A549 (cell line): ENCODE measurements at regions not wholly inside any gene's neighbourhood (a gene's known extent, or its start where the extent isn't known, plus 50 kb on each side); places are given as distances from the start of the nearest gene placed in this dataset.

Source experiments
- CEBPB ChIP-seq, 2 experiments: fragments of >200 bp in 1 of 2; sonication (Bioruptor Twin) in 1 of 2; formaldehyde crosslinking in 1 of 2; IDR thresholded peaks; 2 replicates each; pipeline ENCODE4 v1.6.1; 2012 to 2016
- FOSB ChIP-seq: fragments of 250-450 bp; sonication (Bioruptor Pico); IDR thresholded peaks from 2 replicates; pipeline ENCODE4 v1.5.0; 2020; ENCODE audit warnings: mild to moderate bottlenecking, moderate library complexity
- JUN ChIP-seq, 2 experiments: fragments of >200 bp; sonication (Bioruptor Twin); formaldehyde crosslinking; IDR thresholded peaks; 2 replicates in 1 of 2; 3 replicates in 1 of 2; pipeline ENCODE4 v1.6.1; 2016 to 2017
- KDM1A ChIP-seq: fragments of 200-600 bp; sonication (generic); IDR thresholded peaks from 2 replicates; pipeline ENCODE4 v1.6.1; 2016; ENCODE audit warnings: low read depth, mild to moderate bottlenecking
- KDM5A ChIP-seq: fragments of 200-600 bp; sonication (generic); IDR thresholded peaks from 2 replicates; pipeline ENCODE4 v1.6.1; 2016; ENCODE audit warnings: antibody characterized with exemption, mild to moderate bottlenecking
- MAFK ChIP-seq: fragments of 450-650 bp; IDR thresholded peaks from 2 replicates; pipeline ENCODE4 v1.6.1; 2014; ENCODE audit not compliant: partially characterized antibody
- MAZ ChIP-seq: fragments of 150-350 bp; IDR thresholded peaks from 2 replicates; pipeline ENCODE4 v1.6.1; 2014; ENCODE audit warnings: antibody characterized with exemption, low read depth, low read length, borderline replicate concordance
- POLR2A ChIP-seq: IDR thresholded peaks from 2 replicates; pipeline ENCODE4 v1.6.1; 2012; ENCODE audit warnings: mild to moderate bottlenecking, low read length
- RAD21 ChIP-seq, 2 experiments: fragments of >200 bp in 1 of 2; sonication (Bioruptor Twin) in 1 of 2; formaldehyde crosslinking in 1 of 2; IDR thresholded peaks in 1 of 2; conservative IDR thresholded peaks in 1 of 2; 2 replicates in 1 of 2; 3 replicates in 1 of 2; pipeline ENCODE4 v1.6.1; 2012 to 2018; ENCODE audit warnings: inconsistent platforms in 1 of 2
- SMC3 ChIP-seq: fragments of >200 bp; sonication (Bioruptor Twin); formaldehyde crosslinking; IDR thresholded peaks from 3 replicates; pipeline ENCODE4 v1.6.1; 2018; ENCODE audit warnings: inconsistent platforms
- TF ChIP-seq, protein P1 (sequence below): fragments of >200 bp; sonication (Bioruptor Twin); formaldehyde crosslinking; IDR thresholded peaks from 3 replicates; pipeline ENCODE4 v1.5.1; 2016
- TF ChIP-seq, protein P2 (sequence below): fragments of 200-600 bp; sonication (generic); IDR thresholded peaks from 2 replicates; pipeline ENCODE4 v1.6.1; 2016; ENCODE audit warnings: antibody characterized with exemption, mild to moderate bottlenecking, moderate library complexity

DNA sequence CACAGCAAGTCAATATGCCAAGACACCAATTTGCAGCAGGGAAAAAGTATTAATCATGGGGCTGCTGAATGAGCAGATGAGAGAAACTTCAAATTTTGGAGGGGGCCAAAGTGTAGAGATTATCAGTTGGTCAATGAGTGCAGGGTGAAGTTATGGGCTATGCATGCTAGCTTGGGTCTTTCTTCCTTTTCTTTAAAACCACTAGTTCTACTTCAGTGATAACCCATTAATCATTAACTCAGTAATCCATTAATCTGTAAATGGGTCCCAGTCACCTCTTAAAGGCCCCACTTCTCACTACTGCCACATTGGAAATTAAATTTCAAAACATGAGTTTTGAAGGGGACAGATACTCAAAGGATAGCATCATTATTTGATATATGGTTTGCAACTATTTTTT, 688.6 kb upstream of the ADGRL4 start:
- no peak for TF ChIP-seq CEBPB (IDR thresholded peaks at IDR 0.05)
- TF ChIP-seq KDM1A, result no peak
- TF ChIP-seq, protein P1, sequence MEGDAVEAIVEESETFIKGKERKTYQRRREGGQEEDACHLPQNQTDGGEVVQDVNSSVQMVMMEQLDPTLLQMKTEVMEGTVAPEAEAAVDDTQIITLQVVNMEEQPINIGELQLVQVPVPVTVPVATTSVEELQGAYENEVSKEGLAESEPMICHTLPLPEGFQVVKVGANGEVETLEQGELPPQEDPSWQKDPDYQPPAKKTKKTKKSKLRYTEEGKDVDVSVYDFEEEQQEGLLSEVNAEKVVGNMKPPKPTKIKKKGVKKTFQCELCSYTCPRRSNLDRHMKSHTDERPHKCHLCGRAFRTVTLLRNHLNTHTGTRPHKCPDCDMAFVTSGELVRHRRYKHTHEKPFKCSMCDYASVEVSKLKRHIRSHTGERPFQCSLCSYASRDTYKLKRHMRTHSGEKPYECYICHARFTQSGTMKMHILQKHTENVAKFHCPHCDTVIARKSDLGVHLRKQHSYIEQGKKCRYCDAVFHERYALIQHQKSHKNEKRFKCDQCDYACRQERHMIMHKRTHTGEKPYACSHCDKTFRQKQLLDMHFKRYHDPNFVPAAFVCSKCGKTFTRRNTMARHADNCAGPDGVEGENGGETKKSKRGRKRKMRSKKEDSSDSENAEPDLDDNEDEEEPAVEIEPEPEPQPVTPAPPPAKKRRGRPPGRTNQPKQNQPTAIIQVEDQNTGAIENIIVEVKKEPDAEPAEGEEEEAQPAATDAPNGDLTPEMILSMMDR, result no peak
- TF ChIP-seq RAD21 (conservative IDR thresholded peaks at IDR 0.05 in 1 of 2, IDR thresholded peaks at IDR 0.05 in 1 of 2), result no peak
- no peak for TF ChIP-seq POLR2A
- TF ChIP-seq, protein P2, sequence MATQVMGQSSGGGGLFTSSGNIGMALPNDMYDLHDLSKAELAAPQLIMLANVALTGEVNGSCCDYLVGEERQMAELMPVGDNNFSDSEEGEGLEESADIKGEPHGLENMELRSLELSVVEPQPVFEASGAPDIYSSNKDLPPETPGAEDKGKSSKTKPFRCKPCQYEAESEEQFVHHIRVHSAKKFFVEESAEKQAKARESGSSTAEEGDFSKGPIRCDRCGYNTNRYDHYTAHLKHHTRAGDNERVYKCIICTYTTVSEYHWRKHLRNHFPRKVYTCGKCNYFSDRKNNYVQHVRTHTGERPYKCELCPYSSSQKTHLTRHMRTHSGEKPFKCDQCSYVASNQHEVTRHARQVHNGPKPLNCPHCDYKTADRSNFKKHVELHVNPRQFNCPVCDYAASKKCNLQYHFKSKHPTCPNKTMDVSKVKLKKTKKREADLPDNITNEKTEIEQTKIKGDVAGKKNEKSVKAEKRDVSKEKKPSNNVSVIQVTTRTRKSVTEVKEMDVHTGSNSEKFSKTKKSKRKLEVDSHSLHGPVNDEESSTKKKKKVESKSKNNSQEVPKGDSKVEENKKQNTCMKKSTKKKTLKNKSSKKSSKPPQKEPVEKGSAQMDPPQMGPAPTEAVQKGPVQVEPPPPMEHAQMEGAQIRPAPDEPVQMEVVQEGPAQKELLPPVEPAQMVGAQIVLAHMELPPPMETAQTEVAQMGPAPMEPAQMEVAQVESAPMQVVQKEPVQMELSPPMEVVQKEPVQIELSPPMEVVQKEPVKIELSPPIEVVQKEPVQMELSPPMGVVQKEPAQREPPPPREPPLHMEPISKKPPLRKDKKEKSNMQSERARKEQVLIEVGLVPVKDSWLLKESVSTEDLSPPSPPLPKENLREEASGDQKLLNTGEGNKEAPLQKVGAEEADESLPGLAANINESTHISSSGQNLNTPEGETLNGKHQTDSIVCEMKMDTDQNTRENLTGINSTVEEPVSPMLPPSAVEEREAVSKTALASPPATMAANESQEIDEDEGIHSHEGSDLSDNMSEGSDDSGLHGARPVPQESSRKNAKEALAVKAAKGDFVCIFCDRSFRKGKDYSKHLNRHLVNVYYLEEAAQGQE, result no peak
- TF ChIP-seq FOSB (CRISPR knock-in tag), result no peak
- no peak for TF ChIP-seq MAZ
- no peak for TF ChIP-seq JUN (IDR thresholded peaks at IDR 0.05)
- TF ChIP-seq SMC3, result no peak
- no peak for TF ChIP-seq KDM5A
- no peak for TF ChIP-seq MAFK
